NOMO-1 (cell line): ENCODE measurements at regions not wholly inside any gene's neighbourhood (a gene's known extent, or its start where the extent isn't known, plus 50 kb on each side); places are given as distances from the start of the nearest gene placed in this dataset.
"Not testable (repeated sequence)": the region's sequence is repeated elsewhere in the genome, so short reads cannot be mapped to it uniquely, and the experiment has no call there.

ENCODE experiments used
- DNase-seq, 2 experiments: peaks; one replicate each; lab custom pipeline; 2025; ENCODE audit not compliant: unreplicated experiment in 2 of 2; lab: John Stamatoyannopoulos, UW

- DNase-seq = no peak
Measured at GRCh38 chr4:71204056-71204455, 134.8 kb upstream of the SLC4A4 start.

DNA sequence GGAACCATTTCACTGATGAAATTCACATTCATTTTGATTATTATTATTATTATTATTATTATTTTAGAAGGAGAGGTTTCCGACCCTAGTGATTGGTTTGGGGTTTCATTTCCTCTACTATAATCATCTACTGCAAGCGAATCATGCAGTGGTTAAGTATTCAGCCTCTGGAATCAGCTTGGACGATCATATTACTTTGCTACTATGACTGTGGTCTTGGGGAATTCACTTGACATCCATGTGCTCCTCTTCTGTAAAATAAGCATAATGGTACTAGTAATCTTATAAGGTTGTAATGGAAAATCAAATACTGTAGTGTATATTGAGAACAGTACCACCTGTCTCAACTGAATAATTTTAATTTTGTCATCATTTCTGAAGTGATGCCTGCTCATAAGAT is 132.1 kb upstream of the SLC4A4 start:
- no peak for DNase-seq

DNA sequence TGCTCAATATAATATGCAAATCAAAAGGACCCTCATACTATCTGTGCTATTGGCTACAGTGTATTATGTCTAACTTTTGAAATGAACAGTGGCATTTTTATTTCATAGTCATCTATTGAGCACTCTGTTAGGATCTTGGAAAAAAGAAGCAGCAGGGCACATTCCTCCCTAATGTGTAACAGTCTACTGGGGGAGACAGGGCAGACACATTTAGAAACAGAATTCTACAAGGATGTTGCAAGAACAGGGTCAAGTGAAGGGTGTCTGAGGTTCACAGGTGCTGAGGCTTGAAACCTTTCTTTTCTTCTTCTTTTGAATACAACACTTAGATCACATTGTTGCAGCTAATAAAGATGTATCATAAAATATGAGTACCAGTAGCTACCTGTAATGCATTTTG is 129.7 kb upstream of the SLC4A4 start:
- DNase-seq = no peak

- DNase-seq = no peak
Measured at GRCh38 chr4:71210823-71211222, 128.0 kb upstream of the SLC4A4 start.

DNA sequence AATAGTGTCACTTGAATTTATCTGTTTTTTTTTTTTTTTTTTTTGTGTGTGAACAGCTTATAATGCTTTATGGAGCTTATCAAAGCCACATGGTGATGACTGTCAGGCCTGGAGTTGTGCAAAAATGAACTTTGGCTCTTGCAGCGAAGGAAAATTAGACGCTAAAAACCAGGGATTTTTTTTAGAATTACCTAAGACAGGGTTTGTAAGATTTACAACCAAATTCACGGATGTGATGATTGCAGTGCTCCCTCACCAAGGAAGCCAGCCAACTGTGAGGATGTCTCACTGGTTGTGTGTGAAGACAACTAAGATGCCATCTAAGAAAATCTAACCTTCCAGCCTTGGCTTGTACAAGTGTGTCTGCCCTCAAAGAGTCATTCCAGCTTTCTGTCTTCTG is 127.1 kb upstream of the SLC4A4 start:
- no peak for DNase-seq

- DNase-seq = no peak
Measured at GRCh38 chr4:71212216-71212615, 126.6 kb upstream of the SLC4A4 start.

GRCh38 chr4:71214578-71214977 is 124.2 kb upstream of the SLC4A4 start:
- no peak for DNase-seq

DNA sequence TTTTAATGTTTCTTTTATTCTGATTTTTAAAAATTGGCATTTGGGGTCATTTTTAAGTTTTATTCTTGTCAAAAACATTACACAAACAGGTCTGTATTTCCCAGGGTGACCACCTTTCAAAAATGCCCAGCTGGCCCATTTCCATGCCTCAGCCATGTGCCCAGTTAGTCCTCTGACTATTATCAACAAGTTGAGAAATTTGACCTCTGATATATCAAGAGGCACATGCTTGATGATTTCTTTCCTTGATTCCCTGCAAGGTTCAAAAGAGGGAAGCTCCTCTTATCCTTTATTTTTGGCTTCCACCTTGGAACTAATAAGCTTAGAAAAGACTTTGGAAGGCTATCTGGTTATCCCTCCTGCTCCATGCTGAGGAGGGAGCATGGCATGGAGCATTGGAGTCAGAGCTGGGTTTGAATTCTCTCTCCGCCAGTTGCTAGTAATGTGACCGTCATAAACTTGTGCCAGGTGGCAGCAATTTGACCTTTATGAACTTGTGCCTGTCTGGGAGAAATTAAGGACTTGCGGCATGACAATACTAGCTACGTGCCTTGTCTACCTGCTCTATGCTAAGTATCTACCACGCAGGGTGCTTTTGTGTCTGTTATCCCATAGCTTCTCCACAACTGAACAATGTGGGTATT is 122.4 kb upstream of the SLC4A4 start:
- no peak for DNase-seq

- no peak for DNase-seq
Measured at GRCh38 chr4:71217688-71218087, 121.1 kb upstream of the SLC4A4 start.

GRCh38 chr4:71220848-71221247 is 118.0 kb upstream of the SLC4A4 start:
- DNase-seq = not testable (repeated sequence)

DNA sequence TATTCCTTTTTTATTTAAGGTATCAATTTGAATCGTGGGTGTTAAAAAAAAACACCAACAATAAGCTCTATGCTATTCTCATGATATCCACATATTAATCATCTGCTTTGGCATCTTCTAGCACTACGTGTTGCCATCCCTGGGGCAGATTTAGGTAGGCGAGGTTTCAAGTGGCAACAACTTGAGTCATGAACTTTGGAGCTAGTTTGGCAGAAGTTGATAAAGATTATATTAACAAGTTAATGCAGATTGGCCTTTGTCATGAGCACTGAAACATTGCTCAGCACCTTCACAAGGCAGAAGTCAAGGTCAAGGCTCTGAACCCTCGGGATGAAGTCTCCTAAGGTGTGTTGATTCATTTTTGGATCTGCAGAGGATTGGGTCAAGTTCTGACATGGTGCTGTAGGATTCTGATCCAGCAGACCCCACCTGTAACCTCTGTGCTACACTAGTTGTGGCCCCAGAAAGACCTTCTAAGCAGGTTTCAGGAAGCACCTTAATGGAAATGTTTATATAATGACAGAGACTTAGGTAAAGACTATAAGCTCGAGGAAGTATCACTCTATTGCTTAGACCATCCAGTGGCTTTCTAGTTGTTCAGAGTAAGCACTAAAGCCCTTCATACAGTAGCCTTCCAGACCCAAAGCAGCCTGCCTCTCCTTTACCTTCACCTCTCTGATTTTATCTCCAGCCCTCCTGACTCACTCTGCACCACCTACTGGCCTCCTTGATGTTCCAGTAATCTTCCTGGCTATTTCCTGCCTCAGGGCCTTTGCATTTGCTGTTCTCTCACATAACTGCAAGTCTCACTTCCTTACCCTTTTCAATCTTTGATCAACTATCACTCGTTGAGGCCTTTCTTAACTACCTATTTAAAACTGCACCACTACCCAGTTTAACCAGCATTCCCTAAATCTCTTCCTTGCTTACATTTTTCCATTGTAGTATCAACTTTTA is 117.0 kb upstream of the SLC4A4 start:
- no peak for DNase-seq

GRCh38 chr4:71222661-71223060 is 116.2 kb upstream of the SLC4A4 start:
- no peak for DNase-seq

- peak; percentile 5 for DNase-seq
Measured at GRCh38 chr4:71229477-71230270, 109.1 kb upstream of the SLC4A4 start.

GRCh38 chr4:71230271-71231128 is 108.3 kb upstream of the SLC4A4 start:
- DNase-seq = peak in 1 of 2 experiments; percentile 15

DNA sequence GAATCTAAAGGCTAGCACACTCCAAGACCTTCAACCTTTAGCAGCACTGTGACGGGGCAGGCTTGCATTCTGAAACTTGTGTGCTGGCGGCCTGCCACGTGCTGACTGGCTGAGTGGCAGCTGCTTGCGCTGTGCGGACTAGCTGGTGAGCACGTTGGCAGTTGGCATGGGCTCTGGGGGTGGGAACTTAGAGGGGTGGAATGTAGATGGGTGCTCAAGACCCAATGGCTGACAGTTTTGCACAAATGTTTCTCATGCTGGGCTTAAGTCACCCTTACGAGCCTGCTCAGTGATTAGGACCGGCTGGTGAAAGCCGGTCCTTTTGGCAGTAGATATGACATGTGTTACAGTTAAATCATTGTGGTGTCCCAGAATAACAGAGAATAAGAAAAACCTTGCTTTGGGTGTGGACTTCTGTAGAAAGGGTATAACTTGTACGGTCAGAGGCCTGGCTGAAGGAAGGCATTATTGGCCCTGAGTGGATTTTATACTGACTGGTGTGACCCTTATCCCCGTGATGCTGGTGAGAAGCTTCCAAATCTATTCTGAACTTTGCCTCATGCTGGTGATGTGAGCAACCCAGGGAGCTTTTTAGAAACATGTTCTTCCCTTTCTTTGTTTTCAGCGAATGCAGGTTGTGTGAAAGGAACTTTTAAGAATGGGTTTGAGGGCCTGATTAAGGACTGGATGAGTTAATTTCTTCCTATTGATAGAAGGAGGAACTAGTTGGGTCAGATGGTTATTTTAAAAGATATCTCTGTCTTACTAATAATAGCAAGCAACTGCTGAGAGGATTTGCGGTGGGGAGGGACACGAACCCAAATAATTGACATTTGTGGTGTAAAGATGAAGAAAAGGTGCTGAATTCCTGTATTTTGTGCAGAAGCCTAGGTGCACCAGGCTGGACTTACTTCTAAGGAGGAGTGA is 107.4 kb upstream of the SLC4A4 start:
- DNase-seq = no peak

- no peak for DNase-seq
Measured at GRCh38 chr4:71232056-71232430, 106.8 kb upstream of the SLC4A4 start.

DNA sequence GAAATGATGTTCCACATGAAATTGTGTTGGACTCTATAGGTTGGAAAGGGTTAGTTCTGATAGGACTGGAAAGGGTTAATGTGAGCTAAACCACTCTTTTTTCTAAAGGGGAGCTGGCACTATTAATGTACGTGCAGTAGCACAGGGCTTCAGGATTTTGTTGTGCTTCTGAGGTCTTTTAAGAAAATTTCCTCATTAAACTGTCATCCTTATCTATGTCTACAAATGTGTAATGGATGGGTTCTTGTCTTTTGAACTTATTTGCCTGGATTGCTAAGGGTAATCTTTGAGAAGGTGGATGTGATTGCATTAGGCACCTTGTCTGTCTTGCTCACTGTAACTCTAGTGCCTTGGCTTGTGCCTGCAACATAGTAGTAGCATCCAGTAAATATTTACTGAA is 106.0 kb upstream of the SLC4A4 start:
- no peak for DNase-seq

GRCh38 chr4:71235311-71236201 is 103.3 kb upstream of the SLC4A4 start:
- DNase-seq = no peak
